ENCODE measurements at regions not wholly inside any gene's neighbourhood (a gene's known extent, or its start where the extent isn't known, plus 50 kb on each side); places are given as distances from the start of the nearest gene placed in this dataset.
A peak's percentile ranks its signal among the peaks of the same experiment; 100 is the strongest.

DNA sequence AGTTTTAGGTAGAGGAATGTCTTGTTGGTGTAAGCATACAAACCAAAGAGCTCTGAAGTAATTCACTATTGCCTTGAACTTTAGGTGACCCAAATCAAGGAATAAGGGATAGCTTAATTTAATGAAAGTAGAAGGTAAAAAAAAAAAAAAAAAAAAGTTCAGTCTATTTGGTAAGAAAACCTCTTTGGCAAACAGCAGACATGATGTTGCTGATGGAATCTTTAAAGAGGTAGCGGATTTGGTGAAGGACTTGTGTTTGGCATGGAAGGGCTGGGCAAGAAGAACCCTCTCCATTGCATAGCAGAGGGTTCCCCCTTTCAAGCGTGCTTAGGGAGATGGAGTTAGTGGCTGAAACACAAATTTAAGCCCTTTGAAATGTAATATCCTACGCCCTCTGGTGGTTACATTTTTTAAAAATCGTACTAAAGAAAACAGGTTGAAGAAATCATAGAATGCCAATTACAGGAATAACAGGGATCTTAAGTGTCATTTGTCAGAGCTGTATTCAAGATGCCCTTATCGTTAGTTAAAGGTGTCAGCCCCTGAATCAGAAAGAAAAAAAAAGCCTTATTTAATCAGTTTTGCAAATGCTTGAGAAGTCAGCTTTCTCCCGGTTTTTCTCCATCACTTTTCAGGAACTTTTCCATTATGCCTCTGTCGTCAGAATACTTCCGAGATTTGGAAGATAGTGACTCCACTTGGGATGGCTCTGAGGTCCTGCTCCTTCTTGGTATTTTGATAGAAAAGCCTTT, 383.1 kb downstream of the KCNJ2 start:
- TF ChIP-seq CTCF (conservative IDR thresholded peaks at IDR 0.05; ENCODE audit: low read length), result peak; percentile 70
- no peak for TF ChIP-seq EZH2phosphoT487 (IDR thresholded peaks at IDR 0.05; ENCODE audit: borderline replicate concordance)

Data from Loucy (cell line).